HCT116 (cell line): ENCODE measurements at regions not wholly inside any gene's neighbourhood (a gene's known extent, or its start where the extent isn't known, plus 50 kb on each side); places are given as distances from the start of the nearest gene placed in this dataset.

Experiments used
- CBX3 ChIP-seq: IDR thresholded peaks from 2 replicates; pipeline ENCODE4 v1.6.1; 2012; ENCODE audit warnings: low read depth
- EZH2 ChIP-seq: fragments of 200-600 bp; sonication (generic); IDR thresholded peaks from 2 replicates; pipeline ENCODE4 v1.6.1; 2017; ENCODE audit warnings: antibody characterized with exemption, mixed run types
- POLR2A ChIP-seq: IDR thresholded peaks from 2 replicates; pipeline ENCODE4 v1.7.0; 2011; ENCODE audit warnings: borderline replicate concordance; ENCODE audit not compliant: insufficient read depth, insufficient read length; ENCODE audit errors: extremely low read depth
- POLR2AphosphoS5 ChIP-seq: IDR thresholded peaks from 2 replicates; pipeline ENCODE4 v1.6.1; 2011; ENCODE audit warnings: mild to moderate bottlenecking, low read depth, low read length, moderate library complexity
- SIN3A ChIP-seq: IDR thresholded peaks from 2 replicates; pipeline ENCODE4 v1.6.1; 2012; ENCODE audit warnings: low read depth
- SP1 ChIP-seq: IDR thresholded peaks from 2 replicates; pipeline ENCODE4 v1.6.1; 2012; ENCODE audit warnings: low read depth
- SRF ChIP-seq: IDR thresholded peaks from 2 replicates; pipeline ENCODE4 v1.6.1; 2012; ENCODE audit warnings: low read depth
- YY1 ChIP-seq: IDR thresholded peaks from 2 replicates; pipeline ENCODE4 v1.6.1; 2011; ENCODE audit warnings: low read length, low read depth, moderate library complexity, mild to moderate bottlenecking; ENCODE audit not compliant: insufficient replicate concordance; ENCODE audit errors: extremely low read depth
- ZFX ChIP-seq: fragments of 450-650 bp; IDR thresholded peaks from 2 replicates; pipeline ENCODE4 v1.6.1; 2017
- ZNF274 ChIP-seq: fragments of 200-500 bp; sonication (Bioruptor generic); IDR thresholded peaks from 2 replicates; pipeline ENCODE4 v1.6.1; 2014; ENCODE audit warnings: mild to moderate bottlenecking, low read depth, low read length, inconsistent platforms
- TF ChIP-seq, protein P1 (sequence below): IDR thresholded peaks from 2 replicates; pipeline ENCODE4 v1.6.1; 2012; ENCODE audit warnings: low read depth
- TF ChIP-seq, protein P2 (sequence below), 3 experiments: fragments of 200-600 bp in 1 of 3; sonication (generic) in 1 of 3; IDR thresholded peaks in 2 of 3; conservative IDR thresholded peaks in 1 of 3; 2 replicates each; pipeline ENCODE4 v1.5.1; 2012 to 2017; ENCODE audit warnings: low read depth in 2 of 3, low read length in 2 of 3, antibody characterized with exemption in 1 of 3, borderline replicate concordance in 1 of 3, control low read depth in 1 of 3, mild to moderate bottlenecking in 1 of 3, mixed read lengths in 1 of 3, mixed run types in 1 of 3, moderate library complexity in 1 of 3; ENCODE audit not compliant: insufficient read depth in 1 of 3
- TF ChIP-seq, protein P3 (sequence below): IDR thresholded peaks from 2 replicates; pipeline ENCODE4 v1.6.1; 2012

DNA sequence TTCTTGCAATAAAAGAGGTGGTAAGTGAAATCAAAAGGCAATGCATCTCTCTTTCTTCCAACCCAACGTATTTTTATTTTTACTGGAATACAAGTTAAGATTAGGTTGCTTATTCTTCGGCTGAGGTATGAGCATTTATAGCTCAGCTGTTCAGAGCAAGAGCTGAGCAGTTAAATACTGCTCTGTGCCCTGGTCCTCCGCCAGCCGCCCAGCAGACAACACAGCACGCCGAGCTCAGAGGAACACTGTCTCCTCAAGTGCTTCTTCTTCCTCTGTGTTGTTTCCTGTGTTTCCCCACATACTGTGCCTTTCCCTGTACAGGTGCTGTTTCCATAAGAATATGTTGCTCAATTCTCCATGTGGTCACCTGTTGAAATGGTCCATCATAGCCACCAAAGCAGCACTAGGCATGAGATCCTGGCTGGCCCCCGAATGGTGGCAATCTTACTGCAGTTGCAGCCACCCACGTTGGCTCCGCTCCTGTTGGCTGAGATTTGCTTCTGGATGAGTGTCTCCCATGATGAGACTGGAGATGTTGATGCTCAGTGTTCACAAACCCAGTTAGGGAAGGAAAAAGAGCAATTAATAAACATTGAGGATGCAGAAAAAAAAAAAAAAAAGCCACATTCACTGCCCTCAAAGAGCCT, 515.3 kb downstream of the GRIN2A start:
- TF ChIP-seq SP1 (no peak), SIN3A (no peak), POLR2A (no peak), POLR2AphosphoS5 (no peak), EZH2 (no peak), CBX3 (no peak), ZFX (no peak), ZNF274 (no peak), YY1 (no peak), SRF (no peak)
- TF ChIP-seq, protein P1, sequence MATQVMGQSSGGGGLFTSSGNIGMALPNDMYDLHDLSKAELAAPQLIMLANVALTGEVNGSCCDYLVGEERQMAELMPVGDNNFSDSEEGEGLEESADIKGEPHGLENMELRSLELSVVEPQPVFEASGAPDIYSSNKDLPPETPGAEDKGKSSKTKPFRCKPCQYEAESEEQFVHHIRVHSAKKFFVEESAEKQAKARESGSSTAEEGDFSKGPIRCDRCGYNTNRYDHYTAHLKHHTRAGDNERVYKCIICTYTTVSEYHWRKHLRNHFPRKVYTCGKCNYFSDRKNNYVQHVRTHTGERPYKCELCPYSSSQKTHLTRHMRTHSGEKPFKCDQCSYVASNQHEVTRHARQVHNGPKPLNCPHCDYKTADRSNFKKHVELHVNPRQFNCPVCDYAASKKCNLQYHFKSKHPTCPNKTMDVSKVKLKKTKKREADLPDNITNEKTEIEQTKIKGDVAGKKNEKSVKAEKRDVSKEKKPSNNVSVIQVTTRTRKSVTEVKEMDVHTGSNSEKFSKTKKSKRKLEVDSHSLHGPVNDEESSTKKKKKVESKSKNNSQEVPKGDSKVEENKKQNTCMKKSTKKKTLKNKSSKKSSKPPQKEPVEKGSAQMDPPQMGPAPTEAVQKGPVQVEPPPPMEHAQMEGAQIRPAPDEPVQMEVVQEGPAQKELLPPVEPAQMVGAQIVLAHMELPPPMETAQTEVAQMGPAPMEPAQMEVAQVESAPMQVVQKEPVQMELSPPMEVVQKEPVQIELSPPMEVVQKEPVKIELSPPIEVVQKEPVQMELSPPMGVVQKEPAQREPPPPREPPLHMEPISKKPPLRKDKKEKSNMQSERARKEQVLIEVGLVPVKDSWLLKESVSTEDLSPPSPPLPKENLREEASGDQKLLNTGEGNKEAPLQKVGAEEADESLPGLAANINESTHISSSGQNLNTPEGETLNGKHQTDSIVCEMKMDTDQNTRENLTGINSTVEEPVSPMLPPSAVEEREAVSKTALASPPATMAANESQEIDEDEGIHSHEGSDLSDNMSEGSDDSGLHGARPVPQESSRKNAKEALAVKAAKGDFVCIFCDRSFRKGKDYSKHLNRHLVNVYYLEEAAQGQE, result no peak
- TF ChIP-seq, protein P2, sequence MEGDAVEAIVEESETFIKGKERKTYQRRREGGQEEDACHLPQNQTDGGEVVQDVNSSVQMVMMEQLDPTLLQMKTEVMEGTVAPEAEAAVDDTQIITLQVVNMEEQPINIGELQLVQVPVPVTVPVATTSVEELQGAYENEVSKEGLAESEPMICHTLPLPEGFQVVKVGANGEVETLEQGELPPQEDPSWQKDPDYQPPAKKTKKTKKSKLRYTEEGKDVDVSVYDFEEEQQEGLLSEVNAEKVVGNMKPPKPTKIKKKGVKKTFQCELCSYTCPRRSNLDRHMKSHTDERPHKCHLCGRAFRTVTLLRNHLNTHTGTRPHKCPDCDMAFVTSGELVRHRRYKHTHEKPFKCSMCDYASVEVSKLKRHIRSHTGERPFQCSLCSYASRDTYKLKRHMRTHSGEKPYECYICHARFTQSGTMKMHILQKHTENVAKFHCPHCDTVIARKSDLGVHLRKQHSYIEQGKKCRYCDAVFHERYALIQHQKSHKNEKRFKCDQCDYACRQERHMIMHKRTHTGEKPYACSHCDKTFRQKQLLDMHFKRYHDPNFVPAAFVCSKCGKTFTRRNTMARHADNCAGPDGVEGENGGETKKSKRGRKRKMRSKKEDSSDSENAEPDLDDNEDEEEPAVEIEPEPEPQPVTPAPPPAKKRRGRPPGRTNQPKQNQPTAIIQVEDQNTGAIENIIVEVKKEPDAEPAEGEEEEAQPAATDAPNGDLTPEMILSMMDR (IDR thresholded peaks at IDR 0.05 in 2 of 3, conservative IDR thresholded peaks at IDR 0.05 in 1 of 3; ENCODE audit: borderline replicate concordance in 1 of 3, insufficient read depth in 1 of 3, low read depth in 2 of 3, low read length in 2 of 3), result no peak
- TF ChIP-seq, protein P3, sequence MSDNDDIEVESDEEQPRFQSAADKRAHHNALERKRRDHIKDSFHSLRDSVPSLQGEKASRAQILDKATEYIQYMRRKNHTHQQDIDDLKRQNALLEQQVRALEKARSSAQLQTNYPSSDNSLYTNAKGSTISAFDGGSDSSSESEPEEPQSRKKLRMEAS, result no peak
